ENCODE measurements at regions not wholly inside any gene's neighbourhood (a gene's known extent, or its start where the extent isn't known, plus 50 kb on each side); places are given as distances from the start of the nearest gene placed in this dataset.

DNA sequence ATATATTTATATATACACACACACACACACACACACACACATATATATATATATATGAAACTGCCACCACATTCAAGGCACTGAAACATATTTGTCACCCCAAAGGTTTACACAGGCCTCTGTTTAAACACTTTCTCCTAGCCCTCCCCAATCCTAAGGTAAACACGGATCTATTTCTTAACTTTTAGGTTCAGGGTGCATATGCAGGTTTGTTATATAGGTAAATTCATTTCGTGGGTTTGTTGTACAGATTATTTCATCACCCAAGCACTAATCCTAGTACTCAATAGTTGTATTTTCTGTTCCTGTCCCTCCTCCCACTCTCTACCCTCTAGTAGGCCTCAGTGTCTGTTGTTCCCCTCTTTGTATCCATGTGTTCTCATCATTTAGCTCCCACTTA is 305.0 kb downstream of the GPR37 start (continued):
- TF ChIP-seq MAZ (IDR thresholded peaks at IDR 0.05; ENCODE audit: borderline replicate concordance, low read depth, low read length) (no peak), MAZ (CRISPR knock-in tag; IDR thresholded peaks at IDR 0.05; ENCODE audit: low read depth) (0 out of 2 replicates have a peak, but pooled peaks have one; percentile 27), SSRP1 (CRISPR knock-in tag; IDR thresholded peaks at IDR 0.05) (no peak), ZNF234 (CRISPR knock-in tag; conservative IDR thresholded peaks at IDR 0.05) (no peak), ZNF552 (CRISPR knock-in tag; IDR thresholded peaks at IDR 0.05; ENCODE audit: borderline replicate concordance) (no peak), JDP2 (CRISPR knock-in tag; IDR thresholded peaks at IDR 0.05; ENCODE audit: borderline replicate concordance) (no peak), ZSCAN29 (CRISPR knock-in tag; conservative IDR thresholded peaks at IDR 0.05) (no peak), PITX1 (CRISPR knock-in tag; IDR thresholded peaks at IDR 0.05) (peak; percentile 89), ZNF792 (CRISPR knock-in tag; IDR thresholded peaks at IDR 0.05) (no peak), AKAP8 (CRISPR knock-in tag; IDR thresholded peaks at IDR 0.05) (no peak), JUNB (CRISPR knock-in tag; IDR thresholded peaks at IDR 0.05; ENCODE audit: borderline replicate concordance) (no peak), ZNF496 (CRISPR knock-in tag; IDR thresholded peaks at IDR 0.05; ENCODE audit: insufficient replicate concordance) (no peak), ZSCAN25 (CRISPR knock-in tag; IDR thresholded peaks at IDR 0.05) (no peak), SOX13 (IDR thresholded peaks at IDR 0.05) (no peak), SOX13 (CRISPR knock-in tag; conservative IDR thresholded peaks at IDR 0.05 in 1 of 2, IDR thresholded peaks at IDR 0.05 in 1 of 2) (peak in 1 of 2 experiments; percentile 56; a peak in 1 of 4 replicates), NCOA5 (CRISPR knock-in tag; IDR thresholded peaks at IDR 0.05) (no peak), HES4 (CRISPR knock-in tag; IDR thresholded peaks at IDR 0.05; ENCODE audit: borderline replicate concordance) (no peak), FOXK2 (IDR thresholded peaks at IDR 0.05) (no peak), BORCS8-MEF2B (CRISPR knock-in tag; IDR thresholded peaks at IDR 0.05) (no peak), ZNF501 (CRISPR knock-in tag; IDR thresholded peaks at IDR 0.05) (no peak), NFIC (IDR thresholded peaks at IDR 0.05; ENCODE audit: low read length) (peak; percentile 38; the same call in 1 of the 2 replicates), HNF4A (CRISPR knock-in tag; IDR thresholded peaks at IDR 0.05) (peak; percentile 73), ZNF451 (CRISPR knock-in tag; IDR thresholded peaks at IDR 0.05) (no peak), SOX5 (CRISPR knock-in tag; IDR thresholded peaks at IDR 0.05; ENCODE audit: borderline replicate concordance) (peak; percentile 35; the same call in 1 of the 2 replicates), ZSCAN30 (CRISPR knock-in tag; IDR thresholded peaks at IDR 0.05) (no peak), HDAC1 (CRISPR knock-in tag; IDR thresholded peaks at IDR 0.05) (no peak), ZNF383 (CRISPR knock-in tag; IDR thresholded peaks at IDR 0.05; ENCODE audit: borderline replicate concordance) (no peak), GATA4 (IDR thresholded peaks at IDR 0.05; ENCODE audit: borderline replicate concordance, low read depth) (no peak), RELA (CRISPR knock-in tag; IDR thresholded peaks at IDR 0.05) (no peak), ZMYM2 (CRISPR knock-in tag; IDR thresholded peaks at IDR 0.05) (no peak), MTERF4 (CRISPR knock-in tag; IDR thresholded peaks at IDR 0.05) (no peak)
- TF ChIP-seq, protein P1, sequence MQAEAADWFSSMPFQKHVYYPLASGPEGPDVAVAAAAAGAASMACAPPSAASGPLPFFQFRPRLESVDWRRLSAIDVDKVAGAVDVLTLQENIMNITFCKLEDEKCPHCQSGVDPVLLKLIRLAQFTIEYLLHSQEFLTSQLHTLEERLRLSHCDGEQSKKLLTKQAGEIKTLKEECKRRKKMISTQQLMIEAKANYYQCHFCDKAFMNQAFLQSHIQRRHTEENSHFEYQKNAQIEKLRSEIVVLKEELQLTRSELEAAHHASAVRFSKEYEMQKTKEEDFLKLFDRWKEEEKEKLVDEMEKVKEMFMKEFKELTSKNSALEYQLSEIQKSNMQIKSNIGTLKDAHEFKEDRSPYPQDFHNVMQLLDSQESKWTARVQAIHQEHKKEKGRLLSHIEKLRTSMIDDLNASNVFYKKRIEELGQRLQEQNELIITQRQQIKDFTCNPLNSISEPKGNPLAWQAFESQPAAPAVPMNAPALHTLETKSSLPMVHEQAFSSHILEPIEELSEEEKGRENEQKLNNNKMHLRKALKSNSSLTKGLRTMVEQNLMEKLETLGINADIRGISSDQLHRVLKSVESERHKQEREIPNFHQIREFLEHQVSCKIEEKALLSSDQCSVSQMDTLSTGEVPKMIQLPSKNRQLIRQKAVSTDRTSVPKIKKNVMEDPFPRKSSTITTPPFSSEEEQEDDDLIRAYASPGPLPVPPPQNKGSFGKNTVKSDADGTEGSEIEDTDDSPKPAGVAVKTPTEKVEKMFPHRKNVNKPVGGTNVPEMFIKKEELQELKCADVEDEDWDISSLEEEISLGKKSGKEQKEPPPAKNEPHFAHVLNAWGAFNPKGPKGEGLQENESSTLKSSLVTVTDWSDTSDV (CRISPR knock-in tag; IDR thresholded peaks at IDR 0.05), result no peak
